GM10248 (cell line): ENCODE measurements at regions not wholly inside any gene's neighbourhood (a gene's known extent, or its start where the extent isn't known, plus 50 kb on each side); places are given as distances from the start of the nearest gene placed in this dataset.

Experiments used
- CTCF ChIA-PET: fragments of 300-600 bp; sonication (Branson Sonifier 250); formaldehyde crosslinking; extraction: SDS; loops from one replicate; lab custom pipeline; 2021; ENCODE audit warnings: antibody characterized with exemption; lab: Yijun Ruan, JAX
- POLR2A ChIA-PET: fragments of 350-650 bp; sonication (Branson Sonifier 250); formaldehyde crosslinking; extraction: SDS; loops from one replicate; lab custom pipeline; 2020; ENCODE audit warnings: antibody characterized with exemption; lab: Yijun Ruan, JAX
- DNase-seq: peaks from one replicate; pipeline ENCODE4 v3.0.0; 2012; ENCODE audit errors: extremely low spot score
- CTCF ChIP-seq: IDR thresholded peaks from 2 replicates; pipeline ENCODE4 v1.5.1; 2012; ENCODE audit warnings: mild to moderate bottlenecking, low read depth; ENCODE audit errors: extremely low read depth, missing control alignments, control extremely low read depth

GRCh38 chr10:128901236-128901635 lies 565.8 kb upstream of the MGMT start:
- TF ChIP-seq CTCF = no peak
- ChIA-PET CTCF (no interaction called here), POLR2A (no interaction called here)
- DNase-seq = no peak

GRCh38 chr10:128902031-128902710 lies 564.9 kb upstream of the MGMT start:
- POLR2A ChIA-PET = no interaction called here
- TF ChIP-seq CTCF = no peak
- no peak for DNase-seq
- CTCF ChIA-PET = no interaction called here

DNA sequence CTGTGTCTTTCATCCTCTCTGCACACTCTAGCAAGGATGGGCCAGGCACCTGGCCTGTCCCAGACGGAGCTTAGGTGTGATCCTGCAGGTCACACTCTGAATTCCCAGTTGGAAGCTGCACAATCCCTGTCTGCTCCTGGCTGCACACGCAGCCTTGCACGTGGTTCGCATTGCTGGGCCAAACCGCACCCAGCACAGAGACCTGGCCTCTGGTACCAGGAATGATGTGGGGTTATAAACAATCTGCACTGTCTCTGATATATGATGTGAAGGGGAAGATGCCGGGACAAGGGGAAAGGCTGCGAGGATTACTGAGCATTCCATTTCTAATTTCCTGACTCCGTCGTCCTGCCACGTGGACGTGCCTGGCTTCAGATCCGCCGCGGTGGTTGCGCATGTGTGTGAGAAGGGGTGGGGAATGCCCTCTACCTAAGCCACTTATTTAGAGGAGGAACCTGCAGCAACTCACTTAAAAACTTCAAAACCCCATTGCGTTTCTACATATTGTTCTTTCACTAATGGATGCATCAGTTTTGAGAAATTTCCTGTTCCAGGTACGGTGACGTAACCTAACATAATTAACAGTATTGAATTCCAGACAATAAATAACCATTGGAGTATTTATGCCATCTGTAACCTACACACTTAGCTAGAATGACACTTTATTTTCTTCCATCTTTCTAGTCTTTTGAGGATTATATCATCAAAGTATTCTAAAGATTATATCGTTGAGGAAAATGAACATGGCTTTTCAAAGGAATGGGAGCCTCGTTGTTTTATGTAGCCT lies 559.7 kb upstream of the MGMT start:
- ChIA-PET POLR2A (no interaction called here), CTCF (no interaction called here)
- no peak for TF ChIP-seq CTCF
- no peak for DNase-seq

DNA sequence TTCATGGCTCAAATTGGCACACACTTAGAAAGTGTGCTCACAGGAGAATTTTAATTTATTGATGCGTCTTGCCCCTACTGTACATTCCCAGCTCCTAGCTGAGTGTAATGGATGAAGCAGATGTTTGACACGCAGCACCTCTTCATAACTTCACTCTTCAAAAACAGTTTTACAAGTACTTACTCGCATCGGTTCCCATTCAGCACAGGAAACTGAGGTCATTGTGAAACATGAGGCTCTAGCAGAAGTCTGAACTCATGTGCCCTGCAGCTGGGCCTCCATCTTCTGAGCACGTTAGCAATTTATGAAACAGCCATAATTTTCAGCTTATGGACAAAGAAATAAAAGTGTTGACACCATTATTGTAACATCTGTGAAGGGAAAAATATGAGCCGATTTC lies 558.9 kb upstream of the MGMT start:
- ChIA-PET POLR2A (no interaction called here), CTCF (interaction anchor here (1.6 kb wide), 1 partner anchor 29 kb away, joined by 4 read pairs; no protein-coding TSS in a partner anchor)
- DNase-seq = no peak
- TF ChIP-seq CTCF = no peak

DNA sequence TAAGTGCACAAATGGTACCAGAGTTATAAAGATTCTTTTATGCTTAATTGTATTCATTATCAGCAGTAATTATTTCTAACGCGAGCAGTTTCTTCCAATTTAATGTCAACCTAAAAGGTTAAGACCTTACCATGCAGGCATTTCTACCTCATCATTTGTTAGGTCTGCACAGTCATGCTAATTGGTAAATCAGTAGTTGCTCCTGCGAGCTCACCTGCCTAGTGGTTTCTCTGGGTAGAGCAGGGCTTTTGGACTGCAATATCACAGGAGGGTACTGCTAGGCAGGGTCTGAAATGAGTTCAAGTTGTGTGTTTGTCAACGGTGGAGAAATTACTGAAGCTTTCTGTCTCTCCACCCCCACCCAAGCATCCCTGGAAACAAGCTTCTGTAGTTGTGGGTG lies 558.5 kb upstream of the MGMT start:
- ChIA-PET CTCF (interaction anchor here (1.0 to 1.6 kb wide), 2 partner anchors 15 to 30 kb away, joined by 3 to 4 read pairs; no protein-coding TSS in a partner anchor), POLR2A (no interaction called here)
- no peak for DNase-seq
- TF ChIP-seq CTCF = no peak

- DNase-seq = no peak
- CTCF ChIA-PET = no interaction called here
Observed at GRCh38 chr10:128912568-128913311, 554.3 kb upstream of the MGMT start.

More at GRCh38 chr10:128912568-128913311, 554.3 kb upstream of the MGMT start:
- POLR2A ChIA-PET = no interaction called here
- TF ChIP-seq CTCF = no peak
